ENCODE measurements at regions not wholly inside any gene's neighbourhood (a gene's known extent, or its start where the extent isn't known, plus 50 kb on each side); places are given as distances from the start of the nearest gene placed in this dataset.
"Not testable (repeated sequence)": the region's sequence is repeated elsewhere in the genome, so short reads cannot be mapped to it uniquely, and the experiment has no call there.

DNA sequence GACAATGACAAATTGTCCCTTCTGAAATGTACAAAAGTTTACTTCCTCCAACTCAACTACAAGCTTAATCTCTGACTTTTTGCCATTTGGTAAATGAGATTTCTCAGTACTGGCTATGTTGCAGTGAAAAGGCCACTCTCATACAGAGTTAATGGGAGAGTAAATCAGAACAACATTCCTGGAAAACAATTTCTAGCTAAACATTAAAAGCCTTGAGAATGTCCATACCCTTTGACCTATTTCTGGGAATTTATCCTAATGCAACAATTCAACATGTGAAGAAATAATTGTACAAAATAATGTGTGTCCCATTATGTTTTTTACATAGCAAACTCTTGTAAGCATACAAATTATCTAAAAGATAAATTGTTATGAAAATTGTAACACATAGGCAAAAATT, 56.3 kb upstream of the SPEF2 start:
- DNase-seq, result no peak

GRCh38 chr5:35557748-35558147, 59.9 kb upstream of the SPEF2 start:
- no peak for DNase-seq

- no peak for DNase-seq
Measured at GRCh38 chr5:35557199-35557598, 60.5 kb upstream of the SPEF2 start.

- no peak for DNase-seq
Measured at GRCh38 chr5:35554016-35554415, 63.6 kb upstream of the SPEF2 start.

- DNase-seq, result no peak
Measured at GRCh38 chr5:35545190-35545589, 72.5 kb upstream of the SPEF2 start.

DNA sequence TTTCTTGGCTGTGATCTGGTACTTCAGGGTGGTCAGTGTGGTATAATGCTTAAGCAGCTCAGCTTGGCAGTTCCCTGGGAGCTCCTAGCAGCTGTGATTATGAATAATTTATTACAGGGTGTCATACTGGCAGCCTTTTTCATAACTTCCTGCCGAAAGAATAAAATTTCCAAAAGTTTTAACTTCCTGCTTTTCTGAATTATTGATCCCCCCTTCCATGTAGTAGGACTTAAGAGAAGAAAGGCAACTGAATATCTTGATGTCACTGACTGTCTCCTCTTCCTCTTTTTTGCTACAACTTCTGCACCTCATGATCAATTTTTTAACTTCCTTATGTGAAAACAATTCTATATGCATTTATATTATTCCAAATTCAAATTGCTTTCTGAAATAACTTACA, 74.3 kb upstream of the SPEF2 start:
- no peak for DNase-seq

- DNase-seq, result no peak
Measured at GRCh38 chr5:35540002-35540401, 77.7 kb upstream of the SPEF2 start.

GRCh38 chr5:35538198-35538931, 79.3 kb upstream of the SPEF2 start:
- no peak for DNase-seq

DNA sequence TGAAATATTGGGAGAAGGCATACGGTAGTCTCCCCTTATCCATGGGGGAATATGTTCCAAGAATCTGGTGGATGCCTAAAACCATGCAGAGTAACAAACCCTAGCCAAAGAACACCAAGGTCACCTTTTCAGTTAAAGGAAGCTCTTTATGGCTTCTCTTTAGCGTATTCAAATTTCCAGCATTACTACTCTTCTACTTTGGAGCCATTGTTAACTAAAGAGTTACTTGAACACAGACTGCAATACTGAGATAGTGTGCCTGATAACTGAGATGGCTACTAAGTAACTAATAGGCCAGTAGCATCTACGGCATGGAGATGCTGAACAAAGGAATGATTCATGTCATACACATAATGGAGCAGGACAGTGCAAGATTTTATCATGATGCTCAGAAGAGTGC, 84.5 kb upstream of the SPEF2 start:
- no peak for DNase-seq

DNA sequence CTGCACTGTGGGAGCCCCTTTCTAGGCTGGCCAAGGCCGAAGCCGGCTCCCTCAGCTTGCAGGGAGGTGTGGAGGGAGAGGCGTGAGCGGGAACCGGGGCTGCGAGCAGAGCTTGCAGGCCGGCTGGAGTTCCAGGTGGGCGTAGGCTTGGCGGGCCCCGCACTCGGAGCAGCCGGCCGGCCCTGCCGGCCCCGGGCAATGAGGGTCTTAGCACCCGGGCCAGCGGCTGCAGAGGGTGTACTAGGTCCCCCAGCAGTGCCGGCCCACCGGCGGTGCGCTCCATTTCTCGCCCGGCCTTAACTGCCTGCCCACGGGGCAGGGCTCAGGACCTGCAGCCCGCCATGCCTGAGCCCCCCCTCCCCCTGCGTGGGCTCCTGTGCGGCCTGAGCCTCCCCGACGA, 86.1 kb upstream of the SPEF2 start:
- DNase-seq, result not testable (repeated sequence)

GRCh38 chr5:35518104-35518503, 99.6 kb upstream of the SPEF2 start:
- DNase-seq, result no peak

- DNase-seq, result no peak
Measured at GRCh38 chr5:35516271-35516670, 101.4 kb upstream of the SPEF2 start.

DNA sequence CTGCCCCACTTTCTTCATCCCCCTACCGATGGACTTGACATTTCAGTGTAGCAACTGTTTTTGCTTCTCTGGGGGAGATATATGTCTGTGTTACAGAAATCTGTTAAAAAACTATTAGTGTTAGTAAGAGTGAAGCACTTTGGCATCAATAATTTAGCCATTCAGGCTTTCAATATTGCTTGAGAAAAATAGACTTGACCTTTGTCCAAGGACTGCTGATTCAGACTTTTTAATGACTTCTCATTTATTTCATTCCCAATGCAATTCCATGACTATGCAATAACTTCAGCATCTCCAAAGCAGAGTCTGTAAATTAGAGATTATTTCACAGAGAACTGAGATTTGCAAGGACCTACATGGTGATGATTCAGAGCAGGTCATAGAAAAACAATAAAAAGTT, 104.1 kb upstream of the SPEF2 start:
- no peak for DNase-seq

DNA sequence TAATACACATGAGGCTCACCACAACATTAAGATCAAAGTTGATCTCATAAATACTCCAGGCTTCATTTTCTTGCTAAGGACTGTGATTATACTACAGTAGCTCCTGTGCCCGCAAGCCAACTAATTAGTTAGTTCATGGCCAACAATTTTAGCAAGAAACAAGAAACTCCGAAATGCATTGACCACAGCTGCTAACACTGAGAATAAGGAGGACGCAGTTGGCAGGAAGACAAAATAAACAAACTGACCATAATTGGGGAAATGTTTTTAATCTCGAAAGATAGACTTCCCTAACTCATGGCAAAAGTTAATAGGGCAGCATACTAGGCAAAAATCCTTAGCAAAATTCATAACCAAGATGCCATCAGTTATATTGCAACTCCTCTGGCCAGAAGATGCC, 115.5 kb upstream of the SPEF2 start:
- no peak for DNase-seq

DNA sequence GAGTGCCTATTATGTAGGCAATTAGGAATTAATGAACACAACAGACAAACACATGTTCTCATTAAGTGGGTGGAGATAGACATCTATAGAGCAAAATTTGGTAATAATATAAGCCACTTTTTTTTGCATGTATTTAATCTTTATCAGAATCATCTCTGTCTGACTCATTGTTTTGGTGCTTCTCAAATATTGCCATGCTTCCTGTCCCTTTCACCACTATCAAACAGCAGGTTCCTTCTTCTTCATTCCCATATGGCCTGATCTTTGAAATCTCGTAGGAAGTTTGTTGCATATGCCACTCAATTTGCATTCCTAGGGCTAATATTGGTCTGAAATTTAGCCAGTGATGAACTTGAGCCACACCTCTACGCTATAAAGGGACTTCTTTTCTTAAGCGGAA, 128.9 kb upstream of the SPEF2 start:
- DNase-seq, result no peak

DNA sequence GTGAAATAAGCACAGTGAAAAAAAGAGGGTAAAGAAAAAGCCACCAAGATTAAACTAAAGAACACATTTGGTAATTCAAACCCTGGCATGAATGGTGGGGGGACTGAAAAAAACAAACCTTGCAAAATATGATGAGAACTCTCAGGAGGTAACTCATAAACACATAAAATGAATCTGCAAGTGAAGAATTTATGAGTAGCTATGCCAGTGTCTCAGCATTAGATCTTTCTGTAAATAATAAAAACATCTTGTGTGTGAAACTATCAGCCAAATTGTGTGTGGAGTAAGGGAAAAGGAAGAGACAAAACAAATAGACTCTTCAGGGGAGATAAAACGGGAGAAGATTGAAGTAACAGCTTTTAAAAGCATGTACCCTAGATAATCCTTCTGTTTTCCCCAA, 129.6 kb upstream of the SPEF2 start:
- DNase-seq, result no peak

DNA sequence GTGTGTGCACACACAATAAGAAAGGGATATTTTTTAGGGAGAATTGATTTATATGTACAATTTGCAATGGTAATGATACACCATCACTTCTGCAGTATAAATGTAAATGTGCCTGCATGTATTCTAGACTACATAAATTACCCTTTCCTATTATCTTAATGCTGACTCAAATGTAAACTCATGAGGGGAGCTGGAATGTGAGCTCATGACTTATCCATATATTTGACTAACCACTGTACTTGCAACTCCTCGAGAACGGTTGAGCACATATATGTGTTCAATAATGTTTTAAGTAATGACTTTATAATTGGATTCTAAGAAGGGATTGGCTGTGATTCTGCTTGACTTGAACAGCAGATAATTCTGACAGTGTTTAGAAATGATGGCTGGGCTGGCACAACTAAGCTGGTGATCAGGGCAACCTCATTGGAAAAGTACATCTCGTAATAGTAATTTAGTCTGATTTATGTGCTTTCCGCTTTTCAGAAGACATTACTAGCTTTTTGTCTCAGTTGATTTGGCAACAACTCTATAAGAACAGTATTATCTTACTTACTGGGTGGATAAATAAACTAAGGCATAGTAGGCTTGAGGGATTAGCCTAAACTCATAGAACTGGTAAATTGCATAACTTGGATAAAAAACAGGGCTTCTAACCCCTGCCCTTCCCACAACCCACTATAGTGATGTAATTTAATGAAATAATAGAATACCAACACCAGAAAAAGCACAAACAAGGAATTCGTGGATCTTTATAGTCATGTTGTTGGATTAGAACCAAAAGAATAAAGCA, 130.2 kb upstream of the SPEF2 start:
- no peak for DNase-seq

GRCh38 chr5:35485487-35485886, 132.2 kb upstream of the SPEF2 start:
- no peak for DNase-seq

DNA sequence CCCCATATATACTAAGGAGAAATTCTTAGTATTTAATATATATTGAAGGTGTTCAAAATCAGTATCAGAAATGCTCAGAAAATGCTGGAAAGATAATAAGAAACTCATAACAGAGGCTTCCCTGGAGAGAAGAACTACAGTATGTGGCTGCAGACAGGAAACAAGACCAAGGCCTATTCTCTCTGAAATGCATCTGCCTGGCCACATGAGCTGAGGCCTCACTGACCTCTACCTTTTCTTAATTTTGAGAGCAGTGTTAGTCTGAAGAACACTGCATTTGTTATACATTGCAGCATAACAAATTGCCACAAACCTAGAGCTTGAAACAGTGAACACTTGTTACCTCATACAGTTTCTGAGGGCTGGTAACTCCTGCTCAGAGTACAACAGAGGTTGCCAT, 133.4 kb upstream of the SPEF2 start:
- no peak for DNase-seq

- DNase-seq, result no peak
Measured at GRCh38 chr5:35483780-35484179, 133.9 kb upstream of the SPEF2 start.

- DNase-seq, result no peak
Measured at GRCh38 chr5:35483191-35483590, 134.5 kb upstream of the SPEF2 start.

GRCh38 chr5:35482167-35482755, 135.4 kb upstream of the SPEF2 start:
- no peak for DNase-seq

DNA sequence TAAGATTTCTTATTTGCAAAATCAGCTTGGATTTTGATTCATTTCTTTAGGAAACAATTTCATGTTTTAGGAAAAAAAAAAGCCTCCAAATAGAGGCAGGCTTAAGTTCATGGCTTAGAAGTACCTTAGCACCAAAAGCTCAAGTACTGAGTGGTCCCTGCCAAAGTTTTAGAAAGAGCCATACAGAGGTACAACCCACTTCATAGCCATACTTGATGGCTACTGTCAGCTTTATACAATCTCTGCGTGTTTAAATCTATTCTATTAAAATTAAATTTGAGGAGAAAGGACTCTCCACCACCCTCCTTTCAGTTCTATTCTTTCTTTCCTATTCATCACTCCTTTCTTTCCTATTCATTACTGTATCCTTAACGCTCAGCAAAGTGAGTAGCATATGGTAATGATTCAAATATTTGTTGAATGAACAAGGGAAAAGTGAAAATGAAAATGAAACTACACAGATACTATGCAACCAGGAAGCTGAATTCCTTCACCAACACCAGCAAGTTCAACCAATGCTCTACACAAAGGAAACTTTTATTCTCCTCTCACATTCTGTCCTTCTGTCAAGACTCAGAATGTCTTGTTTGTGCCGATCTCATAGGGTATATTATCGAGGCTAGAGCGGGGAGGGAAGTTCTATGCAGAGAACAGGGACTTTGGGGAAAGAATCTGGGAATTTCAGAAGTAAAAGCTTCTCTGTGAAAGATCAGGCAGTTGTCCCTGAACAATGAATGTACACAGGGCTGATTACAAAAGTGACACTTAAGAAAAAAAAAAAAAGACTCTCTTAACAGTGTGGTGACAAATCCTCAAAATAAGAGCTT, 138.6 kb upstream of the SPEF2 start:
- no peak for DNase-seq

Data from NCI-H748 treated with DMSO at 0.1 percent for 48 hours (cell line).